ENCODE measurements at regions not wholly inside any gene's neighbourhood (a gene's known extent, or its start where the extent isn't known, plus 50 kb on each side); places are given as distances from the start of the nearest gene placed in this dataset.

DNA sequence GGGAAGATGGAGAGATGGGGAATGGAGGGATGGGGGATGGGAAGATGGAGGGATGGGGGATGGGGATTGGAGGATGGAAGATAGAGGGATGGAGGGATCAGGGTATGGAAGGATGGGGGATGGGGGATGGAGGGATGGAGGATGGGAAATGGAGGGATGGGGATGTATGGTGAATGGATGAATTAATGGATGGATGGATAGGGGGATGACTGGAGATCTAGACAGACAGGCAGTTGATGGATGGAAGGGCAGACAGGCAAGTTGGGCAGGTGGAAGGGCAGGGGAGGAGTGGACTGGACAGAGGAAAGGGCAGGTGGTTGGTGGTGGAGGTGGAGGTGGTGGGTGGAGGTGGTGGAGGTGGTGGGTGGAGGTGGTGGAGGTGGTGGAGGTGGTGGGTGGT, 167.2 kb downstream of the C9orf50 start:
- TF ChIP-seq, protein P1, sequence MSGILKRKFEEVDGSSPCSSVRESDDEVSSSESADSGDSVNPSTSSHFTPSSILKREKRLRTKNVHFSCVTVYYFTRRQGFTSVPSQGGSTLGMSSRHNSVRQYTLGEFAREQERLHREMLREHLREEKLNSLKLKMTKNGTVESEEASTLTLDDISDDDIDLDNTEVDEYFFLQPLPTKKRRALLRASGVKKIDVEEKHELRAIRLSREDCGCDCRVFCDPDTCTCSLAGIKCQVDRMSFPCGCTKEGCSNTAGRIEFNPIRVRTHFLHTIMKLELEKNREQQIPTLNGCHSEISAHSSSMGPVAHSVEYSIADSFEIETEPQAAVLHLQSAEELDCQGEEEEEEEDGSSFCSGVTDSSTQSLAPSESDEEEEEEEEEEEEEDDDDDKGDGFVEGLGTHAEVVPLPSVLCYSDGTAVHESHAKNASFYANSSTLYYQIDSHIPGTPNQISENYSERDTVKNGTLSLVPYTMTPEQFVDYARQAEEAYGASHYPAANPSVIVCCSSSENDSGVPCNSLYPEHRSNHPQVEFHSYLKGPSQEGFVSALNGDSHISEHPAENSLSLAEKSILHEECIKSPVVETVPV (CRISPR knock-in tag; IDR thresholded peaks at IDR 0.05) = no peak
- TF ChIP-seq ZNF70 (CRISPR knock-in tag; IDR thresholded peaks at IDR 0.05) (no peak), BACH2 (CRISPR knock-in tag; IDR thresholded peaks at IDR 0.05; ENCODE audit: borderline replicate concordance) (no peak), TSHZ2 (CRISPR knock-in tag; IDR thresholded peaks at IDR 0.05) (no peak), ARNTL (CRISPR knock-in tag; IDR thresholded peaks at IDR 0.05; ENCODE audit: borderline replicate concordance, low read depth) (no peak), ZNF565 (CRISPR knock-in tag; conservative IDR thresholded peaks at IDR 0.05; ENCODE audit: low read depth) (no peak), ESRRG (CRISPR knock-in tag; IDR thresholded peaks at IDR 0.05) (no peak), ZFP3 (CRISPR knock-in tag; IDR thresholded peaks at IDR 0.05) (no peak), PPARA (CRISPR knock-in tag; IDR thresholded peaks at IDR 0.05; ENCODE audit: borderline replicate concordance) (no peak)
- TF ChIP-seq, protein P2, sequence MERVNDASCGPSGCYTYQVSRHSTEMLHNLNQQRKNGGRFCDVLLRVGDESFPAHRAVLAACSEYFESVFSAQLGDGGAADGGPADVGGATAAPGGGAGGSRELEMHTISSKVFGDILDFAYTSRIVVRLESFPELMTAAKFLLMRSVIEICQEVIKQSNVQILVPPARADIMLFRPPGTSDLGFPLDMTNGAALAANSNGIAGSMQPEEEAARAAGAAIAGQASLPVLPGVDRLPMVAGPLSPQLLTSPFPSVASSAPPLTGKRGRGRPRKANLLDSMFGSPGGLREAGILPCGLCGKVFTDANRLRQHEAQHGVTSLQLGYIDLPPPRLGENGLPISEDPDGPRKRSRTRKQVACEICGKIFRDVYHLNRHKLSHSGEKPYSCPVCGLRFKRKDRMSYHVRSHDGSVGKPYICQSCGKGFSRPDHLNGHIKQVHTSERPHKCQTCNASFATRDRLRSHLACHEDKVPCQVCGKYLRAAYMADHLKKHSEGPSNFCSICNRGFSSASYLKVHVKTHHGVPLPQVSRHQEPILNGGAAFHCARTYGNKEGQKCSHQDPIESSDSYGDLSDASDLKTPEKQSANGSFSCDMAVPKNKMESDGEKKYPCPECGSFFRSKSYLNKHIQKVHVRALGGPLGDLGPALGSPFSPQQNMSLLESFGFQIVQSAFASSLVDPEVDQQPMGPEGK (CRISPR knock-in tag; IDR thresholded peaks at IDR 0.05; ENCODE audit: borderline replicate concordance) = no peak
- TF ChIP-seq, protein P3, sequence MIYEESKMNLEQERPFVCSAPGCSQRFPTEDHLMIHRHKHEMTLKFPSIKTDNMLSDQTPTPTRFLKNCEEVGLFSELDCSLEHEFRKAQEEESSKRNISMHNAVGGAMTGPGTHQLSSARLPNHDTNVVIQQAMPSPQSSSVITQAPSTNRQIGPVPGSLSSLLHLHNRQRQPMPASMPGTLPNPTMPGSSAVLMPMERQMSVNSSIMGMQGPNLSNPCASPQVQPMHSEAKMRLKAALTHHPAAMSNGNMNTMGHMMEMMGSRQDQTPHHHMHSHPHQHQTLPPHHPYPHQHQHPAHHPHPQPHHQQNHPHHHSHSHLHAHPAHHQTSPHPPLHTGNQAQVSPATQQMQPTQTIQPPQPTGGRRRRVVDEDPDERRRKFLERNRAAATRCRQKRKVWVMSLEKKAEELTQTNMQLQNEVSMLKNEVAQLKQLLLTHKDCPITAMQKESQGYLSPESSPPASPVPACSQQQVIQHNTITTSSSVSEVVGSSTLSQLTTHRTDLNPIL (CRISPR knock-in tag; IDR thresholded peaks at IDR 0.05; ENCODE audit: low read depth) = no peak

Data from SK-N-SH treated with all-trans-retinoic acid at 6 μM for 48 hours (cell line).